GM21576 (cell line): ENCODE measurements at regions not wholly inside any gene's neighbourhood (a gene's known extent, or its start where the extent isn't known, plus 50 kb on each side); places are given as distances from the start of the nearest gene placed in this dataset.
A peak's percentile ranks its signal among the peaks of the same experiment; 100 is the strongest.
"Not testable (repeated sequence)": the region's sequence is repeated elsewhere in the genome, so short reads cannot be mapped to it uniquely, and the experiment has no call there.

Experiments
- ATAC-seq: cut with Tn5 transposase; IDR thresholded peaks from one replicate; pipeline ENCODE4 v1.9.1; 2021; ENCODE audit warnings: mild to moderate bottlenecking, moderate library complexity; ENCODE audit not compliant: unreplicated experiment

- not testable (repeated sequence) for ATAC-seq
These were observed 171.8 kb upstream of the ID2 start for GRCh38 chr2:8510055-8510454.

DNA sequence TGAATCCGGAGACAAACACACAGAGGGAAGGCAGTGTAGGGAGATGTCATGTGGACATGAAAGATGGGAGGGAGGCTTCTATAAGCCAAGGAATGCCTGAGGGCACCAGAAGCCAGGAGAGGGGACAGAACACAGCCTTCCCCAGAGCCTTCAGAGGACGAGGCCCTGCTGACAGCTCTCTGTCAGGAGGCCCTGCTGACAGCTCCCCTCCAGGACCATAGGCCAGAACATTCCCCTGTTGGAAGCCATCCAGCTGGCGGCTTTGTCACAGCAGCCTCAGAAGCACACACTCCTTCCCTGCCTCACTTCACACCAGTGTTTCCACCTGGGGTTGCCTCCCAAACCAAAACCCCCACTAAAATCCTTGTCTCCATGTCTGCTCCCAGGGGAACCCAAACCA lies 171.3 kb upstream of the ID2 start:
- ATAC-seq, result no peak

GRCh38 chr2:8511868-8512612 lies 169.8 kb upstream of the ID2 start:
- no peak for ATAC-seq

DNA sequence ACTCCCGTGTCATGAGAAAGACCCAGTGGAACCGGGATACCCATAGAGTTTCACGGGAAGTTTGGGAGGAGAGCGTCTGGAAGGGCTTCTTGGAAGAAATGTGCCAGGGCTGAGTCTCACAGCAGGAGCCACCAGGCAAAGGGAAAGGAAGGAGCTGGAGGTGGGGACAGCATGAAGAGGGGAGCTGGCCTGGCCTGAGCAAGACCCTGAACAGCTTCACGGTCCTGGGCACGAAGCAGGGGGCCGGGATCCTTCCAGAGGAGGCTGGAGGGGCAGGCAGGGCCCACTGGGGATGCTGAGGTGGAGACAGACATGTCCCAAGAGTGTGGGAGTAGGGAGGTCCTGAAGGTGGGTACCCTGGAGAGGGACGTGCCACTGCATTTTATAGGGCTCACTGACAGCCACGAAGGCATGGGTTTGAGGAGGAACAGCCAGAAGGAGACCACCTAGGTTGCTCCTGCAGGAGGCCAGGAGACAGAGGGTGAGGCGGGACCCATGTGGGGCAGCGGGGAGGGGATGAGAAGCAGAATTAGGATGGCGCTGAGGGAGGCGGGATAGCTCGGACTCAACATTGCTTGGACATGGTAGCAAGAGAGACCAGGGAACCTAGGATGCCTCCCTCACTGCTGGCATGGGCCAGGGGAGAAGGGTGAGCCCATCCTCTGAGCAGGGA lies 168.1 kb upstream of the ID2 start:
- ATAC-seq, result no peak

GRCh38 chr2:8514274-8514662 lies 167.6 kb upstream of the ID2 start:
- no peak for ATAC-seq

GRCh38 chr2:8514796-8515758 lies 166.8 kb upstream of the ID2 start:
- peak; percentile 74 for ATAC-seq

DNA sequence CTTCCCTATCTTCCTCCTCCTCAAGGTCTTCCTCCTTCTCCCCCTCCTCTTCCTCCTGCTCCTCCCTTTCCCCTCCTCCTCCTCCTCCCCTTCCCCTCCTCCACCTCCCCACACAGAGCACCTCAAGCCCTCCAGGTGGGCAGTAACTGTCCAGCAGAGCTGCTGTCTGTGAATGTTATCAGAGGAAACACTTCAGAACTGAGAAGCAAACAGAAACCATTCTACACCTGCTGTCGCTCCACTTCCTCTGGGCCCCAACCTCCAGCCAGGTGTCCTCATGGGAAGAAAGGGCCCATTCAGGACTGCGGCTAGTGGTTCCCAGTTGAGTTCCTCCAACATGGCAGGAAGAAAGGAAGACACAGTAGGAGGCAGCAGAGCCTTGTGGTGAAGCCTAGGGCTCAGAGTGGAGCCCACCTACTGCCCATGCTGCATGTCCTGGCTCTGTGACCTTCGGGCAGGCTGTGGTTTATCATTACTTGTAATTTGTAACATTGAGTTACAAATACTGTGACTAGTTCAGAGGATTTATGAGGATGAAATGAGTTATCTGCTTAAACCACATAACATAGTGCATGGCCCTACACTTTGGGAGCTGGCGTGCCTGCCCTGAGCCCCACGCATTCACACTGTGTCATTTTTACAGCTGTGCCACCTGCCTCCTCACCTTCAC lies 165.9 kb upstream of the ID2 start:
- ATAC-seq, result peak; percentile 39

GRCh38 chr2:8517850-8518498 lies 163.9 kb upstream of the ID2 start:
- ATAC-seq, result no peak

GRCh38 chr2:8518979-8519668 lies 162.7 kb upstream of the ID2 start:
- no peak for ATAC-seq

GRCh38 chr2:8520791-8521344 lies 161.0 kb upstream of the ID2 start:
- no peak for ATAC-seq

GRCh38 chr2:8522687-8523086 lies 159.2 kb upstream of the ID2 start:
- no peak for ATAC-seq

- ATAC-seq, result no peak
These were observed 157.5 kb upstream of the ID2 start for GRCh38 chr2:8524388-8524787.

GRCh38 chr2:8524823-8525222 lies 157.0 kb upstream of the ID2 start:
- no peak for ATAC-seq

DNA sequence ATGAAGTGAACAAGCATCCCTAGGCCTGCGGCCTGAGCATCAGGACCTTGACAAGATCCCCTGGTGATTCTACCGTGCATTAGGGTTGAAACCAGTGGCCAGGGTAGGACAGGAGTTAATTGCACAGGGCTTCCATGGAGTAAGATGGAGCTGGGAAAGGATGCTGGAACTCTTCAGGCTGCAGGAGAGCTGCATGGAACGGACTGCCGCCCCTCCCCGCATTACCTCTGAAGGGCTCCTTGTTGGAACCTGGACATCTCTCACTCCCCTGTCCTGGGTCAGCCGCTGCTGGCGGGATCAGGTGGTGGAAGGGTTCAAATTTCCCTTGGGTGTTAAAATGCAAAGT lies 156.6 kb upstream of the ID2 start:
- no peak for ATAC-seq

DNA sequence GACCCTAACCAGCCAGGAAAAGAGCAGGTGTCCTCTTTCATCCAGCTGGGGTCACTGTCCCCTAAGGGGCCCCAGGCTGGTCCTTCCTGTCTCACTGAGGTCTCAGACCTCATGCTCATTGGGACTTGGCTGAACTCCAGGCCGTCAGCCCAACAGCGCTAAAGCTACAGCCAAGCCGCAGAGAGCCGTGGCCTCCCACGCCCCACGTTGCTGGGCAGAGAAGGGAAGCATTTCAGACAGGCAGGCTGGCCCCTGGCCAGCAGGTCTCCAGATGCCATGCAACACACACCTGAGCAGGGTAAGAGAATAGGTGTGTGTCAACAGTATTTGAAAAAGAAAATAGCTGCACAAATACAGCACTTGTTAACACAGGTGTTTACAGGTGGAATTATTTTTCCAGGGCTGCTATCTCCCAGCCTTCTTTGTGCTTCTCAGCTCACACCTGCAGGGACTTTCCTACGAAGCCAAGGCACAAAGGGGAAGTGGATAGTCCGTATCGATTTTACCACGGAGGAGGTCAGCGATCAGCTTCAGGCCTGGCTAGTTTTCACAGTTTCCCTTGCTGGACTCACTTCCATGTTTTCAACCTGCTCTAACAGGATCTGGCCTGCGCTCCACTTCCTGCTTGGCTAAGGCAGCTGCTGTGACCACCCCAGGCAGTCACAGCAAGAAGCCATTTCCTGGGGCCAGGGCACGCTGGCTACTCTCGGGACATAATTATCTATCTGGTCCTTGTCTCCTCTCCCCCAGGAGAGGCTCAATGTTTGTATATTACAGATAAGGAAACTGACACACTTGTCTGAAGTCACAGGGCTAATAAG lies 156.1 kb upstream of the ID2 start:
- peak; percentile 77 for ATAC-seq

- ATAC-seq, result no peak
These were observed 155.5 kb upstream of the ID2 start for GRCh38 chr2:8526403-8526696.

DNA sequence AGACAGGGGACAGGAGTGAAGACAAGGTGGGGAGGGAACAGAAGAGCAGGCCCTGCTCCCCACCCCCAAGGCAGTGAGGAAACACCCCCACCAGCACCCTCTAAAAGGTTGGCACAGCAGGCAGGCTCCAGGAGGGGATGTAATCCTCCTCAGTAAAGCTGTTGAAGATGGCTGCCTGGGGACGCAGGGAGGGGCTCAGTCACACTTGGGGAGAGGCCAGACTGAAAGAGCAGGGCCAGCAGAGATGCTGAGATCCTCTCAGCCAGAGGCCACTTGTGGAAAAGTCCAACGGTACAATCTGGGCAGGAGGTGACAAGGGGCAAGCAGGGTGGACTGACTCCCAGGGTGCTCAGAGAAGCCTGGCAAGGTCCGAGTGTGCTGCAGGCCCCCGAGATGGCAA lies 154.8 kb upstream of the ID2 start:
- ATAC-seq, result no peak

DNA sequence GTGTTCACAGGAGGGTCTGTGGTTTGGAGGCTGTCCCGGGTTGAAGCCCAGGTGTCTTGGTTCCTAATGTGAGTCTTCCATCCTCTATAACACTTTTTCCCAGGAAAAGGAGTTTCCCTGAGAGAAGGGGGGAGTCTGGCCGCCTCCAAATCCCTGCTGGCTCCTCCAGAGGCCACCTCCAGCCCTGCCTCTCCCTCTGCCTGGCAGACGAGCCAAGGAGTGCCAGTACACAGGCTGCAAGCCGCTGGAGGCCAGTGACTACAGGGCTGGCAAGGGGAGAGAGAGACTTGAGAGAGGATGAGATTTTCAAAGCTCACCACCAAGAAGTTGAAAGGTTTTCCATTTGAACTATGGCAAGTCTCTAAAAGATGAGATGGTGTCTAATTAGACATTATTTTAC lies 154.2 kb upstream of the ID2 start:
- ATAC-seq, result no peak

DNA sequence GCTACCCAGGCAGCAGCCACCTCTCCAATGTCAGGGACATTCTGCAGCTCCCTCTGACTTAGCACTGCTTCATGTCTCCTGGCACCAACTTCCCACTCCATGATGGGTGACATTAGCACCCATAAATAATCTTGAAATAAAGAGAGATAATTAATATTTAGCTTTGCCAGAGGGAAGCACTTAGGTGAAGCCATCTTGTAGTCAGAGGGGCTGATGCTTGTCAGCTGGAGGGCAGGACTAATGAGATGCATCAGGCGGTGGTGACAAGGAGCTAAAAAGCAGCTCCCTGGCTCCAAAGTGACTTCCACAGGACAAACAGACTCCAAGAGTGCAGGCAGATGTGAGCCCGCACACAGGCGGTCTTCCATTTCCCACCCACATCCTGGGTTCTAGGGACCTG lies 153.0 kb upstream of the ID2 start:
- no peak for ATAC-seq
